ENCODE measurements at regions not wholly inside any gene's neighbourhood (a gene's known extent, or its start where the extent isn't known, plus 50 kb on each side); places are given as distances from the start of the nearest gene placed in this dataset.

DNA sequence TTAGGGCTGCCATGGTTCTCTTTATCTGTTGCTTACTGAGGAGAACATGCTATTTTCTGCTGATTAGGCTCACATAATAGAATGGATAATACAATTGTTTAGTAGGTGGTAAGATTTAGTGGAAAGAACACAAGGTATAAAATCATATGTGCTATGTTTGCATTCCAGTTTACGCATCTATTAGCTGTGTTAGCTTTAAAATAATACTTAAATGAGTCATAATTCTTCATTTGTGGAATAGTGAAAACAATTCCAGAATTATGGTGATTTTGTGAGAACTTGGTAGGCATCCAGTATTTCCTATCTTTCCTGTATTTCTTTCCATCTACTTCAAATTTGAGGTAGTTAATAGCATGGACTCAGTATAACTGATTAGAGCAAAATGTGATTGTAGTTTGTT is 1585.5 kb upstream of the LRRTM3 start:
- H3K4me3 ChIP-seq (ENCODE audit: control insufficient read depth, low read depth, low read length): no peak overlapping the region
- TF ChIP-seq, protein P1, sequence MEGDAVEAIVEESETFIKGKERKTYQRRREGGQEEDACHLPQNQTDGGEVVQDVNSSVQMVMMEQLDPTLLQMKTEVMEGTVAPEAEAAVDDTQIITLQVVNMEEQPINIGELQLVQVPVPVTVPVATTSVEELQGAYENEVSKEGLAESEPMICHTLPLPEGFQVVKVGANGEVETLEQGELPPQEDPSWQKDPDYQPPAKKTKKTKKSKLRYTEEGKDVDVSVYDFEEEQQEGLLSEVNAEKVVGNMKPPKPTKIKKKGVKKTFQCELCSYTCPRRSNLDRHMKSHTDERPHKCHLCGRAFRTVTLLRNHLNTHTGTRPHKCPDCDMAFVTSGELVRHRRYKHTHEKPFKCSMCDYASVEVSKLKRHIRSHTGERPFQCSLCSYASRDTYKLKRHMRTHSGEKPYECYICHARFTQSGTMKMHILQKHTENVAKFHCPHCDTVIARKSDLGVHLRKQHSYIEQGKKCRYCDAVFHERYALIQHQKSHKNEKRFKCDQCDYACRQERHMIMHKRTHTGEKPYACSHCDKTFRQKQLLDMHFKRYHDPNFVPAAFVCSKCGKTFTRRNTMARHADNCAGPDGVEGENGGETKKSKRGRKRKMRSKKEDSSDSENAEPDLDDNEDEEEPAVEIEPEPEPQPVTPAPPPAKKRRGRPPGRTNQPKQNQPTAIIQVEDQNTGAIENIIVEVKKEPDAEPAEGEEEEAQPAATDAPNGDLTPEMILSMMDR (conservative IDR thresholded peaks at IDR 0.05; ENCODE audit: control insufficient read depth, insufficient read depth, low read depth, low read length): no peak

DNA sequence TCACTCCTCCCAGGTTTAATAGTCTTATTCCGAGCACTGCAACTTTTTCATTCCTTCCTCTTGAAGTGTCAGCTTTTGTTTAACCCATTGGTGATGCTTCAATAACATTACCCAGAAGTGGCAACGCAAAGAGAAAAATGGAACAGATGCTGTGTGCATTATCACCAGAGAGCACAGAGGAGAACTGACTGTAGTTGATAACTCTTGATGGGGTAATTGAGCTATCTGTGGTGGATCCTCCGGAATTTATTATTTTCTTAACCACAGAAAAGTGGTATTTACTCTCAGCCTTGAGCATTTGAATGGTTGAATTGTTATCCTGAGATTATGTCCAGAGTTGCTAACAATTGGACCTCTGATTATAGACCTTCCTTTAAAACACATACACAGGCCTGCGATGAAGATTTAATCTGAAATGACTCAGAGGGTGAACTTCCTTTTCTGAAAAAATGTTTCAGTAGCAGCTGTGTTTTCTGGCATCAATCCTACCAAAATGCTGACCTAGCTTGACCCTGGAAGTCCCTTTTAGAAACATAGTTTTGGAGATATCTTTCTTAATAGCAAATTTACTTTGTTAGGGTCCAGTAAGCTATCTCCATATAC is 1584.4 kb upstream of the LRRTM3 start:
- no peak overlapping the region for H3K4me3 ChIP-seq (ENCODE audit: control insufficient read depth, low read depth, low read length)
- DNase-seq (ENCODE audit: low read depth): no peak
- TF ChIP-seq, protein P1 (conservative IDR thresholded peaks at IDR 0.05; ENCODE audit: control insufficient read depth, insufficient read depth, low read depth, low read length): no peak

More for the DNA sequence above, 1585.5 kb upstream of the LRRTM3 start:
- DNase-seq (ENCODE audit: low read depth): no peak

DNA sequence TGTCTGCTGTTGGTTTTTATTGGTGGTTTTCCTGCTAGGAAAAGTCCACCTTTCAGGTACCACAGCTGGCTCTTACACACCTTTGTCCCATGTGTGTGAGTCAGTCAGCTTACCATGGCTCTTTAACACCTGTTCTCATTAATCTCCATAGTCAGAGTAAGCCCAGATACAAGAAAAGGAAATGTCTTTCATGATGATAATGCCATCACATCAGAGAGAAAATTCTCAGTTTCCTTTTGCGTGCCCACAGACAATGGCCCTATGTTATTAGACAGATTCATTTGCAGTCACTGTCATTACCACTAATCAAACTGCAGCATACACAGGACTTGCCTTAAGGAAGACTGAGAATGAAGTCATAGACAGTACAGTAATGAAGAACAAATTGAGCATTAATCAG is 1583.6 kb upstream of the LRRTM3 start:
- no peak for DNase-seq (ENCODE audit: low read depth)
- H3K4me3 ChIP-seq (ENCODE audit: control insufficient read depth, low read depth, low read length): no peak overlapping the region
- TF ChIP-seq, protein P1 (conservative IDR thresholded peaks at IDR 0.05; ENCODE audit: control insufficient read depth, insufficient read depth, low read depth, low read length): no peak

DNA sequence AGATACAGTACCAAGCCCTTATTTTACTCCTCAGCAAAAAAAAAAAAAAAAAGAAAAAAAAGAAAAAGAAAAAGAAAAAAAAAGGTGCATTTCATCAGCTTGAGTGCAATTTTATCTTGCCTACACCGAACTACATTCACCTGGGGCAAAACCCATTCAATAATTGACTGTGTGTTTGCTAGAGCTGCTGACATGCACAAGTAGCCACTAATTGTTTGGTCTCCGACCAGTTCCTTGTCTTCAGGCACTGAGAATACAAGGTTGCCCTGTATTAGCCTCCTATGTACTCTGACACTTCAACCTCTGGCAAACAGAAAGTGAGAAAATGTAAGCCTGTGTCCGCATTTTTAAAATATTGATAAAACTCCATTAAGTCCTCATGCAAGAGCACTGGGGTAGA is 1579.4 kb upstream of the LRRTM3 start:
- DNase-seq (ENCODE audit: low read depth): no peak

DNA sequence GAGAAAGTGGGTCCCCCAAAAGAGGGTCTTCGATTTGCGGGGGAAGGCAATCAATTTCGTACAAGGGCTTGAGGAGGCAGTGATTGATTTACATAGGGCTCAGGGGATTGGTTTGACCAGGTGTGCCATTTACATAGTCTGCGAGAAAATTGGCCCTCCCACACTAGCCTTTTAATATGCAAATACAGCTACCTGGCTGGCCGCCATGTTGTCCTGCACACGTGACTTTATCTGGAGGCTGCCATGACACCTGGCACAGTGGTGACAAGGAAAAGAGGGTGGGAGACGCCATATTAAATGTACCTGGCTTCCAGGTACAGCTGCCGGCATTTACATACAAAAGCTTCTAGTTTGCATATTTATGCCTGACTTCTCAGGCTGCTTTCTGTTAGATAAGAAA is 1577.2 kb upstream of the LRRTM3 start:
- H3K4me3 ChIP-seq (ENCODE audit: control insufficient read depth, low read depth, low read length): no peak overlapping the region
- DNase-seq (ENCODE audit: low read depth): no peak
- TF ChIP-seq, protein P1 (conservative IDR thresholded peaks at IDR 0.05; ENCODE audit: control insufficient read depth, insufficient read depth, low read depth, low read length): no peak

More for the DNA sequence above, 1579.4 kb upstream of the LRRTM3 start:
- TF ChIP-seq, protein P1 (conservative IDR thresholded peaks at IDR 0.05; ENCODE audit: control insufficient read depth, insufficient read depth, low read depth, low read length): no peak
- H3K4me3 ChIP-seq (ENCODE audit: control insufficient read depth, low read depth, low read length): no peak overlapping the region

DNA sequence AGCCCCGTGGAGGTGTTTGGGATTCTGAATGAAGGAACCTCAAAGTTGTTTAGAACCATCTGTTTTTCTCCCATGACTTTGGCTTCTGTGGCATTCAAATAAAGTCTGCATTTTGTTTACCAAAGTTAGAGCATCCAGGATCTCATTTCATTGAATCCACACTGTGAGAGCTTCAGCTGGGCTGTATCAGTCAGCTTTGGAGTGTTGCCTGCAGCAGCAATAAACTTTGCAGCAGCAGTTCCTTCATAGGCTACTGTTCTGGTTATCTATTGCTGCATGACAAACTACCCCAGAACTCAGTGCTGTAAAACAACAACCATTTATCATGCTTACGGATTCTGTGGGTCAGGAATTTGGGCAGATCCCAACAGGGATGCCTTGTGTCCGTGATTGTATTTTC is 1575.2 kb upstream of the LRRTM3 start:
- H3K4me3 ChIP-seq (ENCODE audit: control insufficient read depth, low read depth, low read length): no peak overlapping the region
- no peak for DNase-seq (ENCODE audit: low read depth)
- TF ChIP-seq, protein P1 (conservative IDR thresholded peaks at IDR 0.05; ENCODE audit: control insufficient read depth, insufficient read depth, low read depth, low read length): no peak

Data from fibroblast of mammary gland (primary cell).